BJ (cell line): ENCODE measurements at regions not wholly inside any gene's neighbourhood (a gene's known extent, or its start where the extent isn't known, plus 50 kb on each side); places are given as distances from the start of the nearest gene placed in this dataset.

Source experiments
- CTCF ChIA-PET: fragments of 350-600 bp; formaldehyde crosslinking; extraction: SDS; loops from one replicate; lab custom pipeline; 2021; ENCODE audit warnings: antibody characterized with exemption, inconsistent platforms; lab: Yijun Ruan, JAX
- POLR2A ChIA-PET: fragments of 300-600 bp; sonication (Branson Sonifier 250); formaldehyde crosslinking; extraction: SDS; loops from one replicate; lab custom pipeline; 2021; ENCODE audit warnings: antibody characterized with exemption; lab: Charles Lee
- DNase-seq: peaks from one replicate; pipeline ENCODE4 v3.0.0-alpha.2; 2011; ENCODE audit warnings: low read depth
- H3K27me3 ChIP-seq: 2 replicates; pipeline ENCODE4 v1.6.0; 2011; ENCODE audit warnings: low read length; ENCODE audit not compliant: control insufficient read depth, insufficient read depth
- H3K36me3 ChIP-seq: 2 replicates; pipeline ENCODE4 v1.5.1; 2011; ENCODE audit warnings: low read length; ENCODE audit not compliant: control insufficient read depth, insufficient read depth
- H3K4me3 ChIP-seq: 2 replicates; pipeline ENCODE4 v1.5.1; 2011; ENCODE audit warnings: low read depth, mild to moderate bottlenecking, control low read depth, low read length
- CTCF ChIP-seq: IDR thresholded peaks from 2 replicates; pipeline ENCODE4 v1.5.1; 2011; ENCODE audit warnings: low read depth, mild to moderate bottlenecking, control low read depth, inconsistent platforms, low read length, moderate library complexity; ENCODE audit not compliant: insufficient read depth

GRCh38 chr20:7500231-7500663 lies 440.0 kb downstream of the HAO1 start:
- Histone ChIP-seq H3K36me3 (no peaks in the 10 kb centered on the region), H3K27me3 (no peaks in the 10 kb centered on the region), H3K4me3 (no peak overlapping the region)
- TF ChIP-seq CTCF = no peak
- POLR2A ChIA-PET = no interaction called here
- DNase-seq = no peak
- CTCF ChIA-PET = no interaction called here

DNA sequence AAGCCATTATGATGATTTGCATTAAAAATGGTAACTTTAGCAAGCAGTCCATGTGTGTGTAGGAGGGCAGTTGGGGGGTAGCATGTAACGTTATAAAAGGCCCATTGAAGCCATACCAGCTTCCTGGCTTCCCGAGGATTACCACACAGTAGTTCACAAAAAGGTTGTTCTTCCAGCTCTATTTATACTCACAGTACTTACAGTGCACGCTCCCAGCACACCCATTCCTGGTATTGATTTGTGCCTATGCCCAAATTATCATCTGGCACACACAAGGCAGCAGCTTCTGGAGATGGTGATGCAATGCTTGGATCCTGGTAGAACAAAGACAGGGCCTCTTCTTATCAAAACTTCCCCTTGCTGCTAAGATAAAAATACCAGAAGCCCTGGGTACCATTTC lies 436.8 kb downstream of the HAO1 start:
- ChIA-PET CTCF (no interaction called here), POLR2A (no interaction called here)
- TF ChIP-seq CTCF = no peak
- DNase-seq = no peak
- Histone ChIP-seq H3K4me3 (no peak overlapping the region), H3K27me3 (no peaks in the 10 kb centered on the region), H3K36me3 (no peaks in the 10 kb centered on the region)

- no peak for TF ChIP-seq CTCF
- ChIA-PET POLR2A (no interaction called here), CTCF (interaction anchor here (1.1 kb wide), 1 partner anchor 29 kb away, joined by 4 read pairs; no protein-coding TSS in a partner anchor)
- H3K27me3 ChIP-seq = no peaks in the 10 kb centered on the region
- no peaks in the 10 kb centered on the region for H3K36me3 ChIP-seq
- no peak for DNase-seq
- no peak overlapping the region for H3K4me3 ChIP-seq
Observed at GRCh38 chr20:7505152-7505834, 435.0 kb downstream of the HAO1 start.

DNA sequence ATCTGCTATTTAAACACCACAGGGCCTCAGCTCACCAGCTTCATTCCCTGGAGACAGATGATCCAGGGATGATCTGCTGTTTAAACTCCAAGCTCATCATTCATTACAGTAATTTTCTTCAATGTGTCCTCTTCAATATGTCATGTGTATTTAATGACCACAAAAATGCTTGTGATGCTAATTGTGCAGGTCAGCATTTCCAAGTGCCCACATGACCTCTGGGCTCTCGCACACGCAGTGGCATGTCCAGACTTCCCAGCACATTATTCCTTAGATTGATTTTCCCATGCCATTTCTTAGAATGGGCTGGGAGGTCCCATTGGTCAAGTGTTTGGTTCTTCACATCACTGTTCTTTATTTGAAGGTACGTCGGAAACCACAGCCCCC lies 434.4 kb downstream of the HAO1 start:
- Histone ChIP-seq H3K36me3 (no peaks in the 10 kb centered on the region), H3K4me3 (no peak overlapping the region), H3K27me3 (no peaks in the 10 kb centered on the region)
- CTCF ChIA-PET = interaction anchor here (1.1 kb wide), 1 partner anchor 29 kb away, joined by 4 read pairs; no protein-coding TSS in a partner anchor
- no peak for TF ChIP-seq CTCF
- DNase-seq = no peak
- POLR2A ChIA-PET = no interaction called here

DNA sequence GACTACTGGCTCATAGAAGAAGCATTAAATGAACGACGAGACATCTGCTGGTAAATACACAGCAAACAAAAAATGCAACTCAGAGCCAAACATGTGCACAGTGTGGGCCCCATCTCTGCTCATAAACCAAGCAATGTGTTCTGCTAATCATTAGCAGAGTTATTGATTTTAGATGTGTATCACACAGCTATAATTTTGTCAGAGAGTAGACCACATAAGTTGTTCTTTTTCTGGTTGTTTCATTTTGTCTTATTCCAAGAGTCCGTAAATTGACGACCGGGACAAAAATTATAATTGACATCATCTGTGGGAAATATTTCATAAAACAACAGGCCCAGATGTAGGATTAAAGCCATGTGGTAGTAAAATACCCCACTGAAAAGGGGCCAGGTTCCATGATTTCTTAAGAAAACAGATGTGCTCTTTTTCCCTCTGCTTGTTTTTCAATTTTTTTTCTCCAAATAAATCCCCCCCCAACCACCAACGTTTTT lies 423.6 kb downstream of the HAO1 start:
- TF ChIP-seq CTCF = no peak
- ChIA-PET CTCF (no interaction called here), POLR2A (no interaction called here)
- Histone ChIP-seq H3K36me3 (no peaks in the 10 kb centered on the region), H3K4me3 (no peak overlapping the region), H3K27me3 (no peaks in the 10 kb centered on the region)
- DNase-seq = peak; percentile 39
